ENCODE measurements at regions not wholly inside any gene's neighbourhood (a gene's known extent, or its start where the extent isn't known, plus 50 kb on each side); places are given as distances from the start of the nearest gene placed in this dataset.

- TF ChIP-seq, protein P1, sequence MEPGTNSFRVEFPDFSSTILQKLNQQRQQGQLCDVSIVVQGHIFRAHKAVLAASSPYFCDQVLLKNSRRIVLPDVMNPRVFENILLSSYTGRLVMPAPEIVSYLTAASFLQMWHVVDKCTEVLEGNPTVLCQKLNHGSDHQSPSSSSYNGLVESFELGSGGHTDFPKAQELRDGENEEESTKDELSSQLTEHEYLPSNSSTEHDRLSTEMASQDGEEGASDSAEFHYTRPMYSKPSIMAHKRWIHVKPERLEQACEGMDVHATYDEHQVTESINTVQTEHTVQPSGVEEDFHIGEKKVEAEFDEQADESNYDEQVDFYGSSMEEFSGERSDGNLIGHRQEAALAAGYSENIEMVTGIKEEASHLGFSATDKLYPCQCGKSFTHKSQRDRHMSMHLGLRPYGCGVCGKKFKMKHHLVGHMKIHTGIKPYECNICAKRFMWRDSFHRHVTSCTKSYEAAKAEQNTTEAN (CRISPR knock-in tag; IDR thresholded peaks at IDR 0.05) = no peak
- TF ChIP-seq, protein P2, sequence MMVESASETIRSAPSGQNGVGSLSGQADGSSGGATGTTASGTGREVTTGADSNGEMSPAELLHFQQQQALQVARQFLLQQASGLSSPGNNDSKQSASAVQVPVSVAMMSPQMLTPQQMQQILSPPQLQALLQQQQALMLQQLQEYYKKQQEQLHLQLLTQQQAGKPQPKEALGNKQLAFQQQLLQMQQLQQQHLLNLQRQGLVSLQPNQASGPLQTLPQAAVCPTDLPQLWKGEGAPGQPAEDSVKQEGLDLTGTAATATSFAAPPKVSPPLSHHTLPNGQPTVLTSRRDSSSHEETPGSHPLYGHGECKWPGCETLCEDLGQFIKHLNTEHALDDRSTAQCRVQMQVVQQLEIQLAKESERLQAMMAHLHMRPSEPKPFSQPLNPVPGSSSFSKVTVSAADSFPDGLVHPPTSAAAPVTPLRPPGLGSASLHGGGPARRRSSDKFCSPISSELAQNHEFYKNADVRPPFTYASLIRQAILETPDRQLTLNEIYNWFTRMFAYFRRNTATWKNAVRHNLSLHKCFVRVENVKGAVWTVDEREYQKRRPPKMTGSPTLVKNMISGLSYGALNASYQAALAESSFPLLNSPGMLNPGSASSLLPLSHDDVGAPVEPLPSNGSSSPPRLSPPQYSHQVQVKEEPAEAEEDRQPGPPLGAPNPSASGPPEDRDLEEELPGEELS (CRISPR knock-in tag; IDR thresholded peaks at IDR 0.05) = no peak
- TF ChIP-seq SMAD3 (CRISPR knock-in tag; IDR thresholded peaks at IDR 0.05; ENCODE audit: borderline replicate concordance) (no peak), ZMAT4 (CRISPR knock-in tag; IDR thresholded peaks at IDR 0.05) (no peak), MAX (CRISPR knock-in tag; IDR thresholded peaks at IDR 0.05) (no peak), SP1 (CRISPR knock-in tag; conservative IDR thresholded peaks at IDR 0.05) (no peak), GABPB1 (CRISPR knock-in tag; IDR thresholded peaks at IDR 0.05) (no peak)
- TF ChIP-seq, protein P3, sequence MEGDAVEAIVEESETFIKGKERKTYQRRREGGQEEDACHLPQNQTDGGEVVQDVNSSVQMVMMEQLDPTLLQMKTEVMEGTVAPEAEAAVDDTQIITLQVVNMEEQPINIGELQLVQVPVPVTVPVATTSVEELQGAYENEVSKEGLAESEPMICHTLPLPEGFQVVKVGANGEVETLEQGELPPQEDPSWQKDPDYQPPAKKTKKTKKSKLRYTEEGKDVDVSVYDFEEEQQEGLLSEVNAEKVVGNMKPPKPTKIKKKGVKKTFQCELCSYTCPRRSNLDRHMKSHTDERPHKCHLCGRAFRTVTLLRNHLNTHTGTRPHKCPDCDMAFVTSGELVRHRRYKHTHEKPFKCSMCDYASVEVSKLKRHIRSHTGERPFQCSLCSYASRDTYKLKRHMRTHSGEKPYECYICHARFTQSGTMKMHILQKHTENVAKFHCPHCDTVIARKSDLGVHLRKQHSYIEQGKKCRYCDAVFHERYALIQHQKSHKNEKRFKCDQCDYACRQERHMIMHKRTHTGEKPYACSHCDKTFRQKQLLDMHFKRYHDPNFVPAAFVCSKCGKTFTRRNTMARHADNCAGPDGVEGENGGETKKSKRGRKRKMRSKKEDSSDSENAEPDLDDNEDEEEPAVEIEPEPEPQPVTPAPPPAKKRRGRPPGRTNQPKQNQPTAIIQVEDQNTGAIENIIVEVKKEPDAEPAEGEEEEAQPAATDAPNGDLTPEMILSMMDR (IDR thresholded peaks at IDR 0.05) = no peak
- TF ChIP-seq, protein P4, sequence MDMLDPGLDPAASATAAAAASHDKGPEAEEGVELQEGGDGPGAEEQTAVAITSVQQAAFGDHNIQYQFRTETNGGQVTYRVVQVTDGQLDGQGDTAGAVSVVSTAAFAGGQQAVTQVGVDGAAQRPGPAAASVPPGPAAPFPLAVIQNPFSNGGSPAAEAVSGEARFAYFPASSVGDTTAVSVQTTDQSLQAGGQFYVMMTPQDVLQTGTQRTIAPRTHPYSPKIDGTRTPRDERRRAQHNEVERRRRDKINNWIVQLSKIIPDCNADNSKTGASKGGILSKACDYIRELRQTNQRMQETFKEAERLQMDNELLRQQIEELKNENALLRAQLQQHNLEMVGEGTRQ (CRISPR knock-in tag; IDR thresholded peaks at IDR 0.05) = no peak
- TF ChIP-seq, protein P5, sequence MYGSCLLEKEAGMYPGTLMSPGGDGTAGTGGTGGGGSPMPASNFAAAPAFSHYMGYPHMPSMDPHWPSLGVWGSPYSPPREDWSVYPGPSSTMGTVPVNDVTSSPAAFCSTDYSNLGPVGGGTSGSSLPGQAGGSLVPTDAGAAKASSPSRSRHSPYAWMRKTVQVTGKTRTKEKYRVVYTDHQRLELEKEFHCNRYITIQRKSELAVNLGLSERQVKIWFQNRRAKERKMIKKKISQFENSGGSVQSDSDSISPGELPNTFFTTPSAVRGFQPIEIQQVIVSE (CRISPR knock-in tag; IDR thresholded peaks at IDR 0.05; ENCODE audit: borderline replicate concordance) = no peak
- TF ChIP-seq, protein P6, sequence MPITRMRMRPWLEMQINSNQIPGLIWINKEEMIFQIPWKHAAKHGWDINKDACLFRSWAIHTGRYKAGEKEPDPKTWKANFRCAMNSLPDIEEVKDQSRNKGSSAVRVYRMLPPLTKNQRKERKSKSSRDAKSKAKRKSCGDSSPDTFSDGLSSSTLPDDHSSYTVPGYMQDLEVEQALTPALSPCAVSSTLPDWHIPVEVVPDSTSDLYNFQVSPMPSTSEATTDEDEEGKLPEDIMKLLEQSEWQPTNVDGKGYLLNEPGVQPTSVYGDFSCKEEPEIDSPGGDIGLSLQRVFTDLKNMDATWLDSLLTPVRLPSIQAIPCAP (CRISPR knock-in tag; IDR thresholded peaks at IDR 0.05) = no peak
- TF ChIP-seq, protein P7, sequence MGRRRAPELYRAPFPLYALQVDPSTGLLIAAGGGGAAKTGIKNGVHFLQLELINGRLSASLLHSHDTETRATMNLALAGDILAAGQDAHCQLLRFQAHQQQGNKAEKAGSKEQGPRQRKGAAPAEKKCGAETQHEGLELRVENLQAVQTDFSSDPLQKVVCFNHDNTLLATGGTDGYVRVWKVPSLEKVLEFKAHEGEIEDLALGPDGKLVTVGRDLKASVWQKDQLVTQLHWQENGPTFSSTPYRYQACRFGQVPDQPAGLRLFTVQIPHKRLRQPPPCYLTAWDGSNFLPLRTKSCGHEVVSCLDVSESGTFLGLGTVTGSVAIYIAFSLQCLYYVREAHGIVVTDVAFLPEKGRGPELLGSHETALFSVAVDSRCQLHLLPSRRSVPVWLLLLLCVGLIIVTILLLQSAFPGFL (CRISPR knock-in tag; IDR thresholded peaks at IDR 0.05; ENCODE audit: borderline replicate concordance) = no peak
- TF ChIP-seq, protein P8, sequence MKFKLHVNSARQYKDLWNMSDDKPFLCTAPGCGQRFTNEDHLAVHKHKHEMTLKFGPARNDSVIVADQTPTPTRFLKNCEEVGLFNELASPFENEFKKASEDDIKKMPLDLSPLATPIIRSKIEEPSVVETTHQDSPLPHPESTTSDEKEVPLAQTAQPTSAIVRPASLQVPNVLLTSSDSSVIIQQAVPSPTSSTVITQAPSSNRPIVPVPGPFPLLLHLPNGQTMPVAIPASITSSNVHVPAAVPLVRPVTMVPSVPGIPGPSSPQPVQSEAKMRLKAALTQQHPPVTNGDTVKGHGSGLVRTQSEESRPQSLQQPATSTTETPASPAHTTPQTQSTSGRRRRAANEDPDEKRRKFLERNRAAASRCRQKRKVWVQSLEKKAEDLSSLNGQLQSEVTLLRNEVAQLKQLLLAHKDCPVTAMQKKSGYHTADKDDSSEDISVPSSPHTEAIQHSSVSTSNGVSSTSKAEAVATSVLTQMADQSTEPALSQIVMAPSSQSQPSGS (CRISPR knock-in tag; IDR thresholded peaks at IDR 0.05; ENCODE audit: borderline replicate concordance, low read depth) = no peak
- TF ChIP-seq, protein P9, sequence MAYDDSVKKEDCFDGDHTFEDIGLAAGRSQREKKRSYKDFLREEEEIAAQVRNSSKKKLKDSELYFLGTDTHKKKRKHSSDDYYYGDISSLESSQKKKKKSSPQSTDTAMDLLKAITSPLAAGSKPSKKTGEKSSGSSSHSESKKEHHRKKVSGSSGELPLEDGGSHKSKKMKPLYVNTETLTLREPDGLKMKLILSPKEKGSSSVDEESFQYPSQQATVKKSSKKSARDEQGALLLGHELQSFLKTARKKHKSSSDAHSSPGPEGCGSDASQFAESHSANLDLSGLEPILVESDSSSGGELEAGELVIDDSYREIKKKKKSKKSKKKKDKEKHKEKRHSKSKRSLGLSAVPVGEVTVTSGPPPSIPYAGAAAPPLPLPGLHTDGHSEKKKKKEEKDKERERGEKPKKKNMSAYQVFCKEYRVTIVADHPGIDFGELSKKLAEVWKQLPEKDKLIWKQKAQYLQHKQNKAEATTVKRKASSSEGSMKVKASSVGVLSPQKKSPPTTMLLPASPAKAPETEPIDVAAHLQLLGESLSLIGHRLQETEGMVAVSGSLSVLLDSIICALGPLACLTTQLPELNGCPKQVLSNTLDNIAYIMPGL (CRISPR knock-in tag; IDR thresholded peaks at IDR 0.05) = no peak
These were observed 176.1 kb upstream of the PPARGC1A start for GRCh38 chr4:24065974-24066373.
